ENCODE measurements at regions not wholly inside any gene's neighbourhood (a gene's known extent, or its start where the extent isn't known, plus 50 kb on each side); places are given as distances from the start of the nearest gene placed in this dataset.

- BruUV-seq (replicated peaks): no TSS peak
- Mint-ChIP-seq H3K4me1 (ENCODE audit: low read depth, unreplicated experiment) (no peaks in the 10 kb centered on the region), H3K36me3 (ENCODE audit: insufficient read depth, unreplicated experiment) (no peaks in the 10 kb centered on the region), H3K9me3 (ENCODE audit: low read depth, unreplicated experiment) (peaks cover 2% of the 10 kb centered on the region), H3K27me3 (ENCODE audit: unreplicated experiment) (no peaks in the 10 kb centered on the region), H3K4me3 (ENCODE audit: low read depth, unreplicated experiment) (no peak overlapping the region), H3K27ac (ENCODE audit: unreplicated experiment) (no peak overlapping the region)
- no peak for DNase-seq
- TF ChIP-seq, protein P1, sequence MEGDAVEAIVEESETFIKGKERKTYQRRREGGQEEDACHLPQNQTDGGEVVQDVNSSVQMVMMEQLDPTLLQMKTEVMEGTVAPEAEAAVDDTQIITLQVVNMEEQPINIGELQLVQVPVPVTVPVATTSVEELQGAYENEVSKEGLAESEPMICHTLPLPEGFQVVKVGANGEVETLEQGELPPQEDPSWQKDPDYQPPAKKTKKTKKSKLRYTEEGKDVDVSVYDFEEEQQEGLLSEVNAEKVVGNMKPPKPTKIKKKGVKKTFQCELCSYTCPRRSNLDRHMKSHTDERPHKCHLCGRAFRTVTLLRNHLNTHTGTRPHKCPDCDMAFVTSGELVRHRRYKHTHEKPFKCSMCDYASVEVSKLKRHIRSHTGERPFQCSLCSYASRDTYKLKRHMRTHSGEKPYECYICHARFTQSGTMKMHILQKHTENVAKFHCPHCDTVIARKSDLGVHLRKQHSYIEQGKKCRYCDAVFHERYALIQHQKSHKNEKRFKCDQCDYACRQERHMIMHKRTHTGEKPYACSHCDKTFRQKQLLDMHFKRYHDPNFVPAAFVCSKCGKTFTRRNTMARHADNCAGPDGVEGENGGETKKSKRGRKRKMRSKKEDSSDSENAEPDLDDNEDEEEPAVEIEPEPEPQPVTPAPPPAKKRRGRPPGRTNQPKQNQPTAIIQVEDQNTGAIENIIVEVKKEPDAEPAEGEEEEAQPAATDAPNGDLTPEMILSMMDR (IDR thresholded peaks at IDR 0.05; ENCODE audit: unreplicated experiment): no peak
- CTCF ChIA-PET: no interaction called here
- intact Hi-C loops (cut with micrococcal nuclease; ENCODE audit: unreplicated experiment): no loop called here
Observed at GRCh38 chr21:24856326-24856725, 751.0 kb downstream of the MRPL39 start.

- no TSS peak for BruUV-seq (replicated peaks)
- Mint-ChIP-seq H3K36me3 (ENCODE audit: insufficient read depth, unreplicated experiment) (no peaks in the 10 kb centered on the region), H3K4me1 (ENCODE audit: low read depth, unreplicated experiment) (no peaks in the 10 kb centered on the region), H3K4me3 (ENCODE audit: low read depth, unreplicated experiment) (no peak overlapping the region), H3K27me3 (ENCODE audit: unreplicated experiment) (no peaks in the 10 kb centered on the region), H3K9me3 (ENCODE audit: low read depth, unreplicated experiment) (peaks cover 2% of the 10 kb centered on the region), H3K27ac (ENCODE audit: unreplicated experiment) (no peak overlapping the region)
- intact Hi-C loops (cut with micrococcal nuclease; ENCODE audit: unreplicated experiment): no loop called here
- DNase-seq: no peak
- CTCF ChIA-PET: no interaction called here
- TF ChIP-seq, protein P1 (IDR thresholded peaks at IDR 0.05; ENCODE audit: unreplicated experiment): no peak
Observed at GRCh38 chr21:24852610-24853195, 754.6 kb downstream of the MRPL39 start.

DNA sequence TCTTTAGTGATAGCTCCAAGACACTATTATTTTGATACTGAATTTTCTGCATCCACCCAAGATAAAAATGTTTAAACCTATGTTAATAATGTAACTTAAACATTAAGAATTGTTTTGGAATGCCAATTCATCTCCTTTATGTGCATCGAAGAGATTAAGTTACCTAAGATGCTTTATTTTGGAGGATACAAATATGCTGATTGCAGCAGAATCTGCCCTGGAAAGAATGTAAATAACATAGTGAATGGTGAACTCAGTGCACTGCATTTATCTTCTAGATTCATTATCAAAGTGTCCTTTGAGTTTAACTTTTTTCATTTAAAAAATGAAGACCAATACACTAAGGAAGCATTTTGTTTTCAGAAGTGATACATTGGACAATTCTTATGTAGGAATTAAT lies 757.2 kb downstream of the MRPL39 start:
- Mint-ChIP-seq H3K4me3 (ENCODE audit: low read depth, unreplicated experiment) (no peak overlapping the region), H3K27ac (ENCODE audit: unreplicated experiment) (no peak overlapping the region), H3K27me3 (ENCODE audit: unreplicated experiment) (no peaks in the 10 kb centered on the region), H3K36me3 (ENCODE audit: insufficient read depth, unreplicated experiment) (no peaks in the 10 kb centered on the region), H3K4me1 (ENCODE audit: low read depth, unreplicated experiment) (no peaks in the 10 kb centered on the region), H3K9me3 (ENCODE audit: low read depth, unreplicated experiment) (peaks cover 2% of the 10 kb centered on the region)
- no peak for DNase-seq
- no TSS peak for BruUV-seq (replicated peaks)
- intact Hi-C loops (cut with micrococcal nuclease; ENCODE audit: unreplicated experiment): no loop called here
- TF ChIP-seq, protein P1 (IDR thresholded peaks at IDR 0.05; ENCODE audit: unreplicated experiment): no peak
- CTCF ChIA-PET: no interaction called here

DNA sequence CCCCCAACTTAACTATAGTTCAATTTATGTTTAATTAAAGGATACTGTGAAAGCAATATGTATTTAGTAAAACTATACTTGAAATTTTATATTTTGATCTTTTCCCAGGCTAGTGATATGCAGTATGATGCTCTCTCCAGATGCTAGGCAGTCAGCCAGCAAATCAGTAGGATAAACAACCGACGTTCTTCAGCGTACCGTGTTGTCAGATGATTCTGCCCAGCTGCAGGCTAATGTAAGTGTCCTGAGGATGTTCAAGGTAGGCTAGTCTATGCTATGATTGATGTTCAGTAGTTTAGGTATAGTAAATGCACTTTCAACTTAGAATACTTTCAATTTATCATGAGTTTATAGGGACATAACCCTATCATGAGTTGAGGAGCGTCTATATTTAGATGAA lies 762.6 kb downstream of the MRPL39 start:
- Mint-ChIP-seq H3K27ac (ENCODE audit: unreplicated experiment) (no peak overlapping the region), H3K4me1 (ENCODE audit: low read depth, unreplicated experiment) (no peaks in the 10 kb centered on the region), H3K36me3 (ENCODE audit: insufficient read depth, unreplicated experiment) (no peaks in the 10 kb centered on the region), H3K4me3 (ENCODE audit: low read depth, unreplicated experiment) (no peak overlapping the region), H3K27me3 (ENCODE audit: unreplicated experiment) (no peaks in the 10 kb centered on the region), H3K9me3 (ENCODE audit: low read depth, unreplicated experiment) (no peaks in the 10 kb centered on the region)
- BruUV-seq (replicated peaks): no TSS peak
- CTCF ChIA-PET: no interaction called here
- intact Hi-C loops (cut with micrococcal nuclease; ENCODE audit: unreplicated experiment): no loop called here
- TF ChIP-seq, protein P1 (IDR thresholded peaks at IDR 0.05; ENCODE audit: unreplicated experiment): no peak
- no peak for DNase-seq

Data from Calu3 (cell line).